GM23338 (cell line): ENCODE measurements at regions not wholly inside any gene's neighbourhood (a gene's known extent, or its start where the extent isn't known, plus 50 kb on each side); places are given as distances from the start of the nearest gene placed in this dataset.

ENCODE experiments used
- ATAC-seq: fragments of 200-7000 bp; cut with Tn5 transposase; 3 replicates; pipeline ENCODE4 v1.9.1; 2020
- DNase-seq: peaks from one replicate; pipeline ENCODE4 v3.0.0-alpha.2; 2015; ENCODE audit warnings: low spot score
- H2AFZ ChIP-seq: fragments of 200-600 bp; sonication (generic); 2 replicates; pipeline ENCODE4 v1.8.0; 2016; ENCODE audit warnings: antibody characterized with exemption, mild to moderate bottlenecking, moderate library complexity
- H3F3A ChIP-seq: fragments of 200-600 bp; sonication (generic); replicated peaks from 2 replicates; pipeline ENCODE4 v1.8.0; 2017; ENCODE audit warnings: antibody characterized with exemption, mixed run types, low read depth
- H3K27ac ChIP-seq: fragments of 200-600 bp; sonication (generic); 2 replicates; pipeline ENCODE4 v1.6.1; 2016; ENCODE audit warnings: low read depth
- H3K27me3 ChIP-seq: fragments of 200-600 bp; sonication (generic); 2 replicates; pipeline ENCODE4 v1.8.0; 2016; ENCODE audit warnings: mild to moderate bottlenecking, mixed run types, moderate library complexity; ENCODE audit not compliant: insufficient read depth
- H3K36me3 ChIP-seq: fragments of 200-600 bp; sonication (generic); 2 replicates; pipeline ENCODE4 v1.8.0; 2016; ENCODE audit warnings: mild to moderate bottlenecking; ENCODE audit not compliant: insufficient read depth
- H3K4me1 ChIP-seq: fragments of 200-600 bp; sonication (generic); 2 replicates; pipeline ENCODE4 v1.8.0; 2016; ENCODE audit warnings: mild to moderate bottlenecking, moderate library complexity; ENCODE audit not compliant: insufficient read depth
- H3K4me2 ChIP-seq: fragments of 200-600 bp; sonication (generic); 2 replicates; pipeline ENCODE4 v1.7.1; 2017; ENCODE audit warnings: mixed run types
- H3K4me3 ChIP-seq: fragments of 200-600 bp; sonication (generic); 2 replicates; pipeline ENCODE4 v1.6.1; 2016; ENCODE audit warnings: mixed run types
- H3K79me2 ChIP-seq: fragments of 200-600 bp; sonication (generic); replicated peaks from 2 replicates; pipeline ENCODE4 v1.8.0; 2017; ENCODE audit warnings: mild to moderate bottlenecking; ENCODE audit not compliant: insufficient read depth
- H3K9me2 ChIP-seq: fragments of 200-600 bp; sonication (generic); 2 replicates; pipeline ENCODE4 v1.8.0; 2017; ENCODE audit not compliant: insufficient read depth
- H4K20me1 ChIP-seq: fragments of 200-600 bp; sonication (generic); replicated peaks from 2 replicates; pipeline ENCODE4 v1.8.0; 2017; ENCODE audit warnings: mild to moderate bottlenecking; ENCODE audit not compliant: insufficient read depth
- H3K27ac Mint-ChIP-seq: 2 replicates; pipeline ENCODE4 v1.8.0; 2020; ENCODE audit warnings: inconsistent platforms, mild to moderate bottlenecking, moderate library complexity, mixed read lengths
- H3K27me3 Mint-ChIP-seq: 3 replicates; pipeline ENCODE4 v1.8.0; 2022; ENCODE audit warnings: low read depth, mild to moderate bottlenecking, moderate library complexity, mixed read lengths, inconsistent platforms; ENCODE audit not compliant: insufficient read depth, poor library complexity
- H3K36me3 Mint-ChIP-seq: 3 replicates; pipeline ENCODE4 v1.8.0; 2021; ENCODE audit warnings: low read depth, mild to moderate bottlenecking, inconsistent platforms, moderate library complexity, mixed read lengths
- H3K4me1 Mint-ChIP-seq: 3 replicates; pipeline ENCODE4 v1.8.0; 2020; ENCODE audit warnings: mild to moderate bottlenecking, inconsistent platforms, mixed read lengths
- H3K4me3 Mint-ChIP-seq: 3 replicates; pipeline ENCODE4 v1.8.0; 2021; ENCODE audit warnings: moderate library complexity, mild to moderate bottlenecking, inconsistent platforms, mixed read lengths
- H3K9me3 Mint-ChIP-seq: 3 replicates; pipeline ENCODE4 v1.8.0; 2020; ENCODE audit warnings: moderate library complexity, mild to moderate bottlenecking, inconsistent platforms, mixed read lengths
- CREB1 ChIP-seq: fragments of 250-450 bp; sonication (Bioruptor Pico); IDR thresholded peaks from 2 replicates; pipeline ENCODE4 v1.5.0; 2020; ENCODE audit warnings: low read depth, mild to moderate bottlenecking, moderate library complexity
- ETS1 ChIP-seq: IDR thresholded peaks from 2 replicates; pipeline ENCODE4 v1.6.1; 2016; ENCODE audit warnings: antibody characterized with exemption
- JUNB ChIP-seq: IDR thresholded peaks from one replicate; pipeline ENCODE4 v1.6.1; 2016; ENCODE audit warnings: antibody characterized with exemption; ENCODE audit not compliant: unreplicated experiment
- NANOG ChIP-seq: IDR thresholded peaks from 2 replicates; pipeline ENCODE4 v1.6.1; 2016; ENCODE audit warnings: antibody characterized with exemption, borderline replicate concordance
- POLR2AphosphoS5 ChIP-seq: IDR thresholded peaks from 2 replicates; pipeline ENCODE4 v1.6.1; 2016; ENCODE audit warnings: antibody characterized with exemption, low read depth
- REST ChIP-seq: IDR thresholded peaks from one replicate; pipeline ENCODE4 v1.6.1; 2018; ENCODE audit warnings: antibody characterized with exemption; ENCODE audit not compliant: unreplicated experiment
- STAT1 ChIP-seq: IDR thresholded peaks from one replicate; pipeline ENCODE4 v1.6.1; 2016; ENCODE audit warnings: antibody characterized with exemption; ENCODE audit not compliant: unreplicated experiment
- ZNF462 ChIP-seq: fragments of 250-450 bp; sonication (Bioruptor Pico); IDR thresholded peaks from 2 replicates; pipeline ENCODE4 v1.5.0; 2020; ENCODE audit warnings: mild to moderate bottlenecking, moderate library complexity

- TF ChIP-seq ETS1 (no peak), POLR2AphosphoS5 (no peak), JUNB (no peak), STAT1 (no peak), ZNF462 (CRISPR knock-in tag) (no peak)
Measured at GRCh38 chr11:95534809-95535208, 254.8 kb downstream of the FAM76B start (continued).

GRCh38 chr11:95534226-95534625 is 255.4 kb downstream of the FAM76B start:
- no peak overlapping the region for H3K4me2 ChIP-seq
- H4K20me1 ChIP-seq, result no peaks in the 10 kb centered on the region
- H3K4me3 Mint-ChIP-seq, result no peak overlapping the region
- no peaks in the 10 kb centered on the region; the same call in 1 of the 2 replicates for H3K9me2 ChIP-seq
- H3K27ac ChIP-seq, result no peak overlapping the region
- no peak for DNase-seq
- no peaks in the 10 kb centered on the region for H3K9me3 Mint-ChIP-seq
- H3K4me1 Mint-ChIP-seq, result no peaks in the 10 kb centered on the region
- no peaks in the 10 kb centered on the region for H3K4me1 ChIP-seq
- no peak overlapping the region for H2AFZ ChIP-seq
- no peaks in the 10 kb centered on the region for H3F3A ChIP-seq
- no peak for ATAC-seq
- no peaks in the 10 kb centered on the region for H3K36me3 ChIP-seq
- no peak overlapping the region for H3K27ac Mint-ChIP-seq
- no peaks in the 10 kb centered on the region for H3K27me3 ChIP-seq
- peaks cover 3% of the 10 kb centered on the region for H3K27me3 Mint-ChIP-seq
- H3K79me2 ChIP-seq, result no peaks in the 10 kb centered on the region
- no peaks in the 10 kb centered on the region for H3K36me3 Mint-ChIP-seq
- no peak overlapping the region for H3K4me3 ChIP-seq
- no peak for TF ChIP-seq CREB1 (CRISPR knock-in tag)
- TF ChIP-seq NANOG, result no peak
- TF ChIP-seq STAT1, result no peak
- TF ChIP-seq REST, result no peak
